H1 (cell line): ENCODE measurements at regions not wholly inside any gene's neighbourhood (a gene's known extent, or its start where the extent isn't known, plus 50 kb on each side); places are given as distances from the start of the nearest gene placed in this dataset.

Source experiments
- CTCF ChIA-PET: fragments of 300-600 bp; sonication (Branson Sonifier 250); formaldehyde crosslinking; loops from one replicate; lab custom pipeline; 2021; ENCODE audit not compliant: partially characterized antibody; lab: Charles Lee
- POLR2A ChIA-PET: fragments of 300-600 bp; sonication (Branson Sonifier 250); formaldehyde crosslinking; loops from one replicate; lab custom pipeline; 2021; ENCODE audit warnings: inconsistent platforms; ENCODE audit not compliant: partially characterized antibody; lab: Charles Lee
- DNase-seq, 2 experiments: peaks; one replicate each; pipeline versions ENCODE4 v3.0.0 to v3.0.0-alpha.2; 2010 to 2022; ENCODE audit warnings: low spot score in 2 of 2, low read depth in 1 of 2, mixed read lengths in 1 of 2
- FAIRE-seq: peaks from 2 replicates; lab custom pipeline; 2011; peaks lifted over from hg19 to GRCh38; lab: Jason Lieb, UNC
- H2AFZ ChIP-seq: 2 replicates; pipeline ENCODE4 v1.8.1; 2012; ENCODE audit warnings: low read length, inconsistent platforms
- H2AK5ac ChIP-seq: 2 replicates; pipeline ENCODE4 v1.6.1; 2013; ENCODE audit warnings: low read depth, low read length
- H2BK120ac ChIP-seq: replicated peaks from 2 replicates; pipeline ENCODE3; 2013; ENCODE audit warnings: low read depth, low read length, inconsistent platforms
- H2BK12ac ChIP-seq: 2 replicates; pipeline ENCODE4 v1.6.1; 2013; ENCODE audit warnings: low read depth, low read length
- H2BK15ac ChIP-seq: 2 replicates; pipeline ENCODE4 v1.6.1; 2013; ENCODE audit warnings: low read length
- H2BK20ac ChIP-seq: 2 replicates; pipeline ENCODE4 v1.6.1; 2013; ENCODE audit warnings: low read length
- H2BK5ac ChIP-seq: 2 replicates; pipeline ENCODE4 v1.6.1; 2013; ENCODE audit warnings: low read depth, low read length
- H3K14ac ChIP-seq: 2 replicates; pipeline ENCODE4 v1.6.1; 2013; ENCODE audit warnings: inconsistent platforms; ENCODE audit not compliant: insufficient read length
- H3K18ac ChIP-seq: 2 replicates; pipeline ENCODE4 v1.6.1; 2013; ENCODE audit warnings: low read length; ENCODE audit errors: extremely low read depth
- H3K23ac ChIP-seq: 2 replicates; pipeline ENCODE4 v1.6.1; 2013; ENCODE audit warnings: inconsistent platforms; ENCODE audit not compliant: insufficient read length
- H3K23me2 ChIP-seq: 2 replicates; pipeline ENCODE4 v1.6.1; 2013; ENCODE audit warnings: low read depth, low read length
- H3K27ac ChIP-seq: 2 replicates; pipeline ENCODE4 v1.6.1; 2011; ENCODE audit warnings: low read depth, low read length, inconsistent platforms
- H3K27me3 ChIP-seq, 4 experiments: replicated peaks in 1 of 4; 1 replicate in 1 of 4; 2 replicates in 3 of 4; pipeline versions ENCODE4 v1.6.1 to v1.8.1; 2011 to 2013; ENCODE audit warnings: low read length in 3 of 4, mild to moderate bottlenecking in 3 of 4, inconsistent platforms in 2 of 4, mixed read lengths in 2 of 4, moderate library complexity in 1 of 4; ENCODE audit not compliant: control insufficient read depth in 3 of 4, insufficient read depth in 3 of 4; ENCODE audit errors: extremely low read depth in 1 of 4
- H3K36me3 ChIP-seq, 4 experiments: 2 replicates each; pipeline versions ENCODE4 v1.6.1 to v1.8.1; 2011 to 2013; ENCODE audit warnings: mild to moderate bottlenecking in 4 of 4, low read length in 3 of 4, moderate library complexity in 2 of 4, control low read depth in 1 of 4, inconsistent platforms in 1 of 4; ENCODE audit not compliant: insufficient read depth in 4 of 4, control insufficient read depth in 2 of 4
- H3K4ac ChIP-seq: replicated peaks from 2 replicates; pipeline ENCODE3; 2013; ENCODE audit warnings: low read length, low read depth, mixed read lengths, inconsistent platforms; ENCODE audit not compliant: insufficient read length
- H3K4me1 ChIP-seq, 4 experiments: replicated peaks in 1 of 4; 1 replicate in 1 of 4; 2 replicates in 3 of 4; pipeline versions ENCODE4 v1.6.1 to v1.8.1; 2011 to 2013; ENCODE audit warnings: low read length in 3 of 4, inconsistent platforms in 2 of 4, mixed read lengths in 1 of 4; ENCODE audit not compliant: insufficient read depth in 4 of 4, control insufficient read depth in 3 of 4
- H3K4me2 ChIP-seq, 2 experiments: 2 replicates each; pipeline versions ENCODE4 v1.6.1 to v1.8.1; 2011 to 2013; ENCODE audit warnings: low read depth in 2 of 2, low read length in 2 of 2, control low read depth in 1 of 2, inconsistent platforms in 1 of 2, mild to moderate bottlenecking in 1 of 2; ENCODE audit not compliant: insufficient read depth in 1 of 2
- H3K4me3 ChIP-seq, 4 experiments: fragments of 200-600, 300-600 bp in 1 of 4; sonication (generic), shearing (Covaris generic), sonication (Bioruptor Twin) in 1 of 4; 2 replicates each; pipeline versions ENCODE4 v1.5.1 to v1.8.1; 2011 to 2016; ENCODE audit warnings: low read length in 4 of 4, low read depth in 3 of 4, control low read depth in 2 of 4, inconsistent platforms in 2 of 4, mild to moderate bottlenecking in 2 of 4, mixed read lengths in 1 of 4, moderate library complexity in 1 of 4; ENCODE audit not compliant: insufficient read depth in 2 of 4; ENCODE audit errors: extremely low read depth in 1 of 4
- H3K56ac ChIP-seq: replicated peaks from 2 replicates; pipeline ENCODE3; 2013; ENCODE audit warnings: low read depth, mild to moderate bottlenecking, mixed read lengths, low read length, inconsistent platforms; ENCODE audit not compliant: insufficient read length
- H3K79me1 ChIP-seq: 2 replicates; pipeline ENCODE4 v1.6.1; 2013; ENCODE audit warnings: low read depth, low read length, control low read depth
- H3K79me2 ChIP-seq, 2 experiments: 2 replicates each; pipeline versions ENCODE4 v1.6.1 to v1.8.1; 2012 to 2013; ENCODE audit warnings: low read length in 2 of 2, mild to moderate bottlenecking in 2 of 2, inconsistent platforms in 1 of 2; ENCODE audit not compliant: insufficient read depth in 2 of 2, control insufficient read depth in 1 of 2
- H3K9ac ChIP-seq, 4 experiments: replicated peaks in 1 of 4; 1 replicate in 1 of 4; 2 replicates in 3 of 4; pipeline versions ENCODE4 v1.6.1 to v1.8.1; 2011 to 2013; ENCODE audit warnings: low read depth in 3 of 4, low read length in 3 of 4, control low read depth in 2 of 4, mild to moderate bottlenecking in 2 of 4, moderate library complexity in 2 of 4, inconsistent platforms in 1 of 4; ENCODE audit errors: extremely low read depth in 1 of 4
- H3K9me3 ChIP-seq, 2 experiments: 2 replicates each; pipeline versions ENCODE4 v1.6.1 to v1.8.1; 2012 to 2013; ENCODE audit warnings: mild to moderate bottlenecking in 2 of 2, moderate library complexity in 2 of 2, control low read depth in 1 of 2, inconsistent platforms in 1 of 2, low read depth in 1 of 2, low read length in 1 of 2, mixed read lengths in 1 of 2; ENCODE audit not compliant: insufficient read depth in 2 of 2
- H4K20me1 ChIP-seq, 2 experiments: replicated peaks in 1 of 2; 2 replicates each; pipeline versions ENCODE3 to v1.8.1; 2011 to 2013; ENCODE audit warnings: inconsistent platforms in 2 of 2, low read length in 2 of 2, mild to moderate bottlenecking in 1 of 2; ENCODE audit not compliant: insufficient read depth in 2 of 2, control insufficient read depth in 1 of 2
- H4K5ac ChIP-seq: 2 replicates; pipeline ENCODE4 v1.6.1; 2013; ENCODE audit warnings: low read length, low read depth, mixed read lengths, inconsistent platforms; ENCODE audit not compliant: insufficient read length
- H4K8ac ChIP-seq: 2 replicates; pipeline ENCODE4 v1.8.0; 2013; ENCODE audit warnings: mild to moderate bottlenecking, moderate library complexity, low read length, inconsistent platforms; ENCODE audit not compliant: insufficient read depth; ENCODE audit errors: extremely low read depth
- H4K91ac ChIP-seq: replicated peaks from 2 replicates; pipeline ENCODE3; 2013; ENCODE audit warnings: low read length, mixed read lengths, inconsistent platforms; ENCODE audit not compliant: insufficient read length
- BCL11A ChIP-seq, 2 experiments: IDR thresholded peaks; one replicate each; pipeline ENCODE4 v1.6.1; 2011; ENCODE audit warnings: low read depth in 2 of 2, low read length in 2 of 2, mild to moderate bottlenecking in 2 of 2
- RAD21 ChIP-seq, 2 experiments: IDR thresholded peaks in 1 of 2; conservative IDR thresholded peaks in 1 of 2; 2 replicates each; pipeline ENCODE4 v1.6.1; 2011; ENCODE audit warnings: low read depth in 2 of 2, low read length in 2 of 2, improper control_type of control experiment in 1 of 2, inconsistent platforms in 1 of 2, mild to moderate bottlenecking in 1 of 2, moderate library complexity in 1 of 2
- TBP ChIP-seq: IDR thresholded peaks from 2 replicates; pipeline ENCODE4 v1.6.1; 2011; ENCODE audit warnings: low read depth, low read length, improper control_type of control experiment
- WGBS, 2 experiments: shearing (Covaris generic) in 1 of 2; methylation state at CpG; one replicate each; pipeline versions ENCODE4 v1.1.6 to v1.1.7; 2013 to 2015; ENCODE audit warnings: low lambda C conversion rate in 2 of 2, mixed read lengths in 2 of 2, inconsistent platforms in 1 of 2, low coverage in 1 of 2, missing lambda C conversion rate in 1 of 2; ENCODE audit not compliant: insufficient replicate concordance in 2 of 2, insufficient coverage in 1 of 2, insufficient read length in 1 of 2; ENCODE audit errors: extremely low coverage in 1 of 2, missing lambda C conversion rate in 1 of 2; 5-methylcytosine and 5-hydroxymethylcytosine counted together
- TF ChIP-seq, protein P1 (sequence below), 3 experiments: IDR thresholded peaks; 1 replicate in 2 of 3; 2 replicates in 1 of 3; pipeline versions ENCODE4 v1.5.1 to v1.6.1; 2011; ENCODE audit warnings: low read length in 3 of 3, mild to moderate bottlenecking in 3 of 3, inconsistent platforms in 2 of 3, low read depth in 1 of 3, moderate library complexity in 1 of 3; ENCODE audit not compliant: insufficient read depth in 1 of 3; ENCODE audit errors: control extremely low read depth in 1 of 3

DNA sequence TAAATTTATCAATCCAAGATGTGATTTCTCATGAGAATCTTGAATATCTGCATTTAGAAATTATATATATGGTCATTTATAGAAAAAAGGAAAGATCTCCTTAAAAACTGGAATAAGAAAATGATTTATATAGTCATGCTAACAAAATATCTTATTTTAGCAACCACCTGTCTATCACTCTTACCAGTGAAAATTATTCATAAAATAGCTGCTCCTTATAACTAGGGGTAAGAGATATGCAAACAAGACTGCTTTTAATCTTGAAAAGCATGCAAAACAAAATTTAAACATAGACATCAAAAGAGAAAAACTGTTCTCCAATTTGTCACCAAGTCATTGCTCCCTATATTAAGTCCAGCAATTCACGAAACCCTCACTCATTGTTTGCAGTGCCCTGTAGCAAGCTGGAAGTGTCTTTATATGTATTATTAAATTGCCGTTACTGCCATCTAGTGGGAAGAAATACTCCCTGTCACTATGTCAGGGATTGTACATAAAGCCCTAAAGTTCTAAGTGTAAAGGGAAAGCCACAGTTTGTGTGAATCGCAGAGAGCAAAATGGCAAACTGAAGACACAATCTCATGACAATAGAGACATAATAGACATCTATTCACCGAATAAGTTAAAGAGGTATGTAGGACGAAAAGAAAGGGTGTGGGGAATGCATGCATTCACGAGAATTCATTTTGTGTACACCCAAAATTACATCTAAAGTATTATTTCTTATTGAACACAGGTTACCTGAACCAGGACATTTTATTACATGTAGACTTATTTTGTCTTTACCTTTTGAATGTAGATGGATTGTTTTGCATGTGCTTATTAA is 600.5 kb downstream of the USP25 start:
- Histone ChIP-seq H3K79me2 (no peaks in the 10 kb centered on the region), H3K36me3 (no peaks in the 10 kb centered on the region), H3K23ac (no peak overlapping the region), H3K23me2 (no peaks in the 10 kb centered on the region), H3K27me3 (peaks cover 0 to 1% (median 0%) of the 10 kb centered on the region in 4 experiments; a peak in 1 of 7 replicates), H3K9ac (no peak overlapping the region), H2AFZ (no peak overlapping the region), H3K79me1 (no peaks in the 10 kb centered on the region), H3K18ac (no peak overlapping the region), H3K56ac (no peak overlapping the region), H4K8ac (no peak overlapping the region), H3K4me2 (no peak overlapping the region), H2AK5ac (no peak overlapping the region), H2BK20ac (no peak overlapping the region), H3K4ac (no peak overlapping the region), H3K9me3 (no peaks in the 10 kb centered on the region), H2BK15ac (no peak overlapping the region), H4K20me1 (no peaks in the 10 kb centered on the region), H2BK120ac (no peak overlapping the region), H4K91ac (no peak overlapping the region), H3K4me3 (no peak overlapping the region), H3K14ac (no peak overlapping the region), H2BK12ac (no peak overlapping the region), H3K4me1 (peaks cover 0 to 2% (median 0%) of the 10 kb centered on the region in 4 experiments; a peak in 2 of 7 replicates), H4K5ac (no peak overlapping the region), H3K27ac (no peak overlapping the region), H2BK5ac (no peak overlapping the region)
- 35% methylated on average over 6 of the region's 6 CpGs; no CpG with 5 or more reads in 1 of the 2 experiments for WGBS, 2 experiments
- ChIA-PET CTCF (interaction anchor here (0.6 to 2.1 kb wide), 13 partner anchors 9 to 354 kb away, joined by 3 to 7 read pairs (median 4); no protein-coding TSS in a partner anchor), POLR2A (no interaction called here)
- no peak for TF ChIP-seq BCL11A (IDR thresholded peaks at IDR 0.05; ENCODE audit: low read depth in 2 of 2, low read length in 2 of 2)
- TF ChIP-seq TBP: no peak
- TF ChIP-seq RAD21 (IDR thresholded peaks at IDR 0.05 in 1 of 2, conservative IDR thresholded peaks at IDR 0.05 in 1 of 2; ENCODE audit: low read depth in 2 of 2, low read length in 2 of 2): peak; percentile 80 to 81
- TF ChIP-seq, protein P1, sequence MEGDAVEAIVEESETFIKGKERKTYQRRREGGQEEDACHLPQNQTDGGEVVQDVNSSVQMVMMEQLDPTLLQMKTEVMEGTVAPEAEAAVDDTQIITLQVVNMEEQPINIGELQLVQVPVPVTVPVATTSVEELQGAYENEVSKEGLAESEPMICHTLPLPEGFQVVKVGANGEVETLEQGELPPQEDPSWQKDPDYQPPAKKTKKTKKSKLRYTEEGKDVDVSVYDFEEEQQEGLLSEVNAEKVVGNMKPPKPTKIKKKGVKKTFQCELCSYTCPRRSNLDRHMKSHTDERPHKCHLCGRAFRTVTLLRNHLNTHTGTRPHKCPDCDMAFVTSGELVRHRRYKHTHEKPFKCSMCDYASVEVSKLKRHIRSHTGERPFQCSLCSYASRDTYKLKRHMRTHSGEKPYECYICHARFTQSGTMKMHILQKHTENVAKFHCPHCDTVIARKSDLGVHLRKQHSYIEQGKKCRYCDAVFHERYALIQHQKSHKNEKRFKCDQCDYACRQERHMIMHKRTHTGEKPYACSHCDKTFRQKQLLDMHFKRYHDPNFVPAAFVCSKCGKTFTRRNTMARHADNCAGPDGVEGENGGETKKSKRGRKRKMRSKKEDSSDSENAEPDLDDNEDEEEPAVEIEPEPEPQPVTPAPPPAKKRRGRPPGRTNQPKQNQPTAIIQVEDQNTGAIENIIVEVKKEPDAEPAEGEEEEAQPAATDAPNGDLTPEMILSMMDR (IDR thresholded peaks at IDR 0.05; ENCODE audit: control extremely low read depth in 1 of 3, insufficient read depth in 1 of 3, low read depth in 1 of 3, low read length in 3 of 3): peak in 2 of 3 experiments; percentile 39 to 65; a peak in 2 of 4 replicates
- DNase-seq: no peak
- peak; percentile 13 for FAIRE-seq
